OCI-LY7 (cell line): ENCODE measurements at regions not wholly inside any gene's neighbourhood (a gene's known extent, or its start where the extent isn't known, plus 50 kb on each side); places are given as distances from the start of the nearest gene placed in this dataset.

Experiments used
- CTCF ChIP-seq: fragments of 200-600 bp; sonication (generic); conservative IDR thresholded peaks from 2 replicates; pipeline ENCODE4 v1.5.1; 2014; ENCODE audit warnings: mild to moderate bottlenecking, antibody characterized with exemption, low read length, moderate library complexity, mixed read lengths
- EZH2phosphoT487 ChIP-seq: fragments of 200-600 bp; sonication (generic); IDR thresholded peaks from 2 replicates; pipeline ENCODE4 v1.6.1; 2018; ENCODE audit warnings: low read depth, borderline replicate concordance, mild to moderate bottlenecking, mixed run types, antibody characterized with exemption, low read length, moderate library complexity, mixed read lengths

GRCh38 chr16:35181422-35182030 lies 1722.1 kb downstream of the TP53TG3F start:
- TF ChIP-seq CTCF (no peak), EZH2phosphoT487 (no peak)
